HUDEP-2 (cell line): ENCODE measurements at regions not wholly inside any gene's neighbourhood (a gene's known extent, or its start where the extent isn't known, plus 50 kb on each side); places are given as distances from the start of the nearest gene placed in this dataset.

Source experiments
- DNase-seq, 76 experiments: peaks; one replicate each; lab custom pipeline; 2025; ENCODE audit not compliant: unreplicated experiment in 76 of 76; lab: John Stamatoyannopoulos, UW

DNA sequence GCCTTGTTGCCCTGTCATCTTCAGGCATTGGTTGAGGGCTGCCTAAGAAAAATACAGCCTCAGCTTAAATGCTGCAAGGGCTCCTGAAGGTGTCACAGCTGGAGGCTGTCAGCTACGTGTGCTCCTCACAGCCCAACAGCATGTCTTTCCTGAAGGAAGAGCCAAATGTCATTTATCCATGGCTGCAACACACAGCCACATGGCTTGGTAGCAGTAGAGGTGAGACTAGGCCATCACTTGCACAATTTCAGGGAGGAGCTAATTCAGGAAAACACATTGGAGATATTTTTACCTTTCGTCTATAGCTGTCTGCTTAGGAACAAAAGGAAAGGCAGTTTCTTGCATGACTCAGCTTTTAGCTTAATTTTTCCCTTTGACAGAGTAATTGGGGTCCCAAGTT lies 260.7 kb downstream of the SYK start:
- DNase-seq, result no peak

DNA sequence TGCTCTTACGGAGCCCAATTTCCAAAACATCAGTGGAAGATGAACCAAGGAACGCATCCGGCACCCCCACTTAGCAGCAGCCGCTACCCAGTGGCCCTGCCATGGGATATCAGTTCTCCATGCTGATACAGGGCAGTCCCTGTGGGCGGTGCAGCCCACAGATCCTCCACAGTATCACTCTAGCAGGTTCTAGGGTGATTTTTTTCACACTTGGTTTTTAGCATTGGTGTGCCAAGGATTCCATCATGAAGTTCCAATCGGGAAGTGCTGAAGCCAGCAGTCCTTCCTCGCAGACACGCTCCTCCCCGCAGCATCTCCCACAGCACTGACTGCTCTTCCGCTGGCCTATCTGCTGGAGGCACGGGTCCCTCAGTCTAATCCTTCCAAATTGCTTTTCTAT lies 261.9 kb downstream of the SYK start:
- DNase-seq, result no peak

DNA sequence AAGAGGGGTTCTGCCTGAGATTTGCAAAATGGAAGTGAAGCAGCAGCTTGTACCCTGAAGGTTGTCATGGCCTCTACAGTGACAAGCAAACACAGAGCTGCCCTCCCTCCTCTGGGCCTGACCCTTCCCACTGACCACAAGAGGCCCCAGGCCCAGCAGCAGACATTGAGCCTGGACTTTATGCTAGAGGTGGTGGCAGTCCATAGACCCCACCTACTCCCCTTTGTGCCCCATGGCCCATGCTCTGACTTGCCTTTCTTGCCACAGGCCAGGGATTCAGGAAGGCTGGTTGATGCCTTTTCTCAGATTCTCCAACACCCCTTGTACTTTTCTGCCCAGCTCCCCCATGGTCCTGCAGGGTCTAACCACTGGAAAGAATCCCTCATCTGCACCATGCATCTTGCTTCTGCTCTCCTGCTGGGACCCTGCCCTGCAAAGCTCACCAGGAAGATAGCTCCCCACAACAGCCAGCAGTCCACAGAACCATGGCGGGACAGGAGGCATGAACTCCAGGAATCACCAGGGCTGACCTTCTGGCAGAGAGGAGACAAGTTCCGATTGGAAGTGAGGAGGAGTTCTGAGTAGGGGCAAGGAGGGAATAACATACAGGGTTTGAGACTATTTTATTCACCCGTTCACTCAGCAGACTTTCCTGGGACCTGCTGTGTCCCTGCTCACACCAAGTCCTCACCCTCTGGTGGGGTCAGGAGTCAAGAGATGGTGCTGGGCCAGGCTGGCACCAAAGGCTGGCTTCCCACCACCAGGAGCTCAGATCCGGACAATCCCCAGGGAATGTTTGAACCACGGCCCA lies 263.8 kb downstream of the SYK start:
- DNase-seq, result no peak

DNA sequence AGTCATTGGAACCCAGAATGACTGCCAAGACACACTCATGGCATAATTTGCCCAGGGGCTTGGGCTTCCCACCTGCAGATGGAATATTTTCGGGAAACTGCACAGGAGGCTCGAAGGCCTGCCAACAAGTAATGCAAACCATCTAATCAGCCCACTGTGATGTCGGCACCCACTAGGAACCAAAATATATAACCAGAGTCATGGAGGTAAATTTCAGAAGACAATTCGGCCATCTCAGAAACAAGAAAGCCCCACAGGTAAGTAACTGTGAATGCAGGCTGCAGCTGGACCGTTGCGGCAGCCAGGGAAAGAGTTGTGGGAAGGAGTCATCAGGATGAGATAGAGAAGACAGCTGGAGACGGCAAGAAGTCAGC lies 264.4 kb downstream of the SYK start:
- no peak for DNase-seq

DNA sequence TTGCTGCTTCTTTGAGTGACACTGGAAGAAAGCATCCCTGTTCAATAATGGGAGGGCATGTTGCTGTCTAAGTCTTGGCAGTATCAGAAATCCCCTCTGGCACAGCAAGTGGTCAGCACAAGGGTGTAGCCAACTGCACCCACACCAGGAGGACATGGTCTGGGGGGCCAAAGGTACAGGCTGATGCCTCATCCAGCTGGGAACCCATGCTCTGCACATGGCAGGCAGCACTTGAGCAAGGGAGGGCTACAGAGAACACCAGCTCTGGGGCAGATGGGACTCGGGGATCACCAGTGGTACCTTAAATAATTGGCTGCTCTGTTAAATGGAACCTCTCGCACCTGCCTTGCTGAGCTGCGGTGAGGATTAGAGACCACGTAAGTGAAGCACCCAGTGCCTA lies 265.2 kb downstream of the SYK start:
- DNase-seq, result no peak

DNA sequence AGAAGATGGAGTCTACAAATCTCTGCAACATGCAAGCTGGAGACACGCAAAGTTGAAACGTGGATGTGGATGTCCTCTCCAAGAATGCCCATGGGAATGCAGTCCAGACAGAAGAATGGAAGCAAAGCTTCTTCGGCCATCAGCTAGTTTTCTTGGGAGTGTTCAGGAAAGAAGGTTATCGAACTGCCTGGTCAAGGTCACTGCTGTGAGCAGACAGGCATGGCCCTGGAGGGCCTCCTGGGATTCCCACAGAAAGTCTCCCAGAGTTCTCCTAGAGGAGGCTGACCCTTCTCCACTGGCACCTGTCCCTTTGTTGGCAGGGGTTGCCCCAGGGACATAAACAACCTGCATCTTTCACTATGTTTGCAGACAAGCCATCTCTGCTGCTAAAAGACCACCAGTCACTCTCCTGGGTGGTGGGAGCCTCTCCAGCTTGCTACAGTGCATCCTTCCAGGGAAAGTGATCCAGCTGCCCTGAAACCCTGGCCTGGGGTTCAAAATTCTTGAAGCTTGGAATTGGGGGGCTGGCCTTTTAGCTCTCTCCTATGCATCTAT lies 265.8 kb downstream of the SYK start:
- DNase-seq, result no peak

DNA sequence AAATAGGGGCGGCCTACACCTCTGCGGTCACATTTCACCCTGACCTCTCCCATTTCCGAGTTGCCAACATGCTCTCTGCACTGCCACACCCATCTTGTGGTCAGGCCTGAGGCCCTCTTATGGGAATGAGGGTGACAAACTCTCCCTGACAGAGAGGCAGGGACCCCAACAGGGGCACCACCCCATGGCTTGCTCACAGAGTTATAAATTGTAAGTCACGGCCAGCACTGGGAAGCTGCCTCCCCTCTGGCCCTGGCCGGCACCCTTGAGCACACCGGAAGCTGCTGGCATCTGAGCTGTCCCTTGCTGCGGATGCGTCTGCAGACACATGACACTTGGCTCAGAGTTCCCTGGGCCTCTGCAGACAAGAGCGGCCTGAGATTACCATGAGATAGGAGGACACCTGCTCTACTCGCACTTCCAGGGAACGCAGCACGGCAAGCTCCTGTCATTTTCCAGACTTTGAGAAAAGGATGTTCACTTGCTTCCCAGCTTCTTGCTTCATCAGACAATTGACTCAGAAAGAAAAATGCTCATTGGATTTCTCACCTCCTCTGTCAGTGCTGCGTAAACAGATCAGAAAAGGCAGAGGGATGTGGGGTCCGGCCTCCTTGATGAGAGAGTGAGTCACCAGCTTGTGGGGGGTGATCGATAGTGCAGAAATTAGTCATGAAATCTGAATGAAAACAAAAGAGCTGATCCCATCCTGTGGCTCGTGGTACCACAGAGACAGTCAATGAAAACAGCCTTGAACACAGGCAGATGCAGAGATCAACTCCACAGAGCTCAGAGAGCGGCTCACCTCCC lies 269.8 kb downstream of the SYK start:
- DNase-seq, result no peak

DNA sequence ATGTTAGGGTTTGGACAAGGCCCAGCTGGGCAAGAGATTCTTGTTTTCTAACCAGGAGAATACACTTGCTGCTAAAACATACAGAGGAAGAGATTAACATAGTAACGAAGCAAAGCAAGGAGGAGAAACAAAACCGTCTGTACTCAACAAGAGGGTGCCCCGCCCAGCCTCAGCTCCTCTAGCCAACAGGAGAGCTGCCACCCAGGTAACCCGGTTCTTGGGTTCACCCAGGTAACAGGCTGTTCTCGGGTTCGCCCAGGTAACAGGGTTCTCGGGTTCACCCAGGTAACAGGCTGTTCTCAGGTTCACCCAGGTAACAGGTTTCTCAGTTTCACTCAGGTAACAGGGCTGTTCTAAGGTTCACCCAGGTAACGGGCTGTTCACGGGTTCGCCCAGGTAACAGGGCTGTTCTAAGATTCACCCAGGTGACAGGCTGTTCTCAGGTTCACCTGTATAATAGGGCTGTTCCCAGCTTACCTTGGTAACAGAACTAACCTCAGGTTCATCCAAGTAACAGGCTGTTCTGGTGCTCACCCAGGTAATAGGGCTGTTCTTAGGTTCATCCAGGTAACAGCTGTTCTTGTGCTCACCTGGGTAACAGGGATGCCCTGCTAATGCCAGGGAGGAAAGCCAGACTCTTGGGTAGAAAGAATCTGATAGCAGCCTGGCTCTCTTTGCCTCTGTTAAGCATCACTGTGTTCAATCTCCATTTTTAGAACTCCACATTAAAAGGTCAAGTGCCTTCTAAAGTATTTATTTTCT lies 271.6 kb downstream of the SYK start:
- DNase-seq, result no peak

DNA sequence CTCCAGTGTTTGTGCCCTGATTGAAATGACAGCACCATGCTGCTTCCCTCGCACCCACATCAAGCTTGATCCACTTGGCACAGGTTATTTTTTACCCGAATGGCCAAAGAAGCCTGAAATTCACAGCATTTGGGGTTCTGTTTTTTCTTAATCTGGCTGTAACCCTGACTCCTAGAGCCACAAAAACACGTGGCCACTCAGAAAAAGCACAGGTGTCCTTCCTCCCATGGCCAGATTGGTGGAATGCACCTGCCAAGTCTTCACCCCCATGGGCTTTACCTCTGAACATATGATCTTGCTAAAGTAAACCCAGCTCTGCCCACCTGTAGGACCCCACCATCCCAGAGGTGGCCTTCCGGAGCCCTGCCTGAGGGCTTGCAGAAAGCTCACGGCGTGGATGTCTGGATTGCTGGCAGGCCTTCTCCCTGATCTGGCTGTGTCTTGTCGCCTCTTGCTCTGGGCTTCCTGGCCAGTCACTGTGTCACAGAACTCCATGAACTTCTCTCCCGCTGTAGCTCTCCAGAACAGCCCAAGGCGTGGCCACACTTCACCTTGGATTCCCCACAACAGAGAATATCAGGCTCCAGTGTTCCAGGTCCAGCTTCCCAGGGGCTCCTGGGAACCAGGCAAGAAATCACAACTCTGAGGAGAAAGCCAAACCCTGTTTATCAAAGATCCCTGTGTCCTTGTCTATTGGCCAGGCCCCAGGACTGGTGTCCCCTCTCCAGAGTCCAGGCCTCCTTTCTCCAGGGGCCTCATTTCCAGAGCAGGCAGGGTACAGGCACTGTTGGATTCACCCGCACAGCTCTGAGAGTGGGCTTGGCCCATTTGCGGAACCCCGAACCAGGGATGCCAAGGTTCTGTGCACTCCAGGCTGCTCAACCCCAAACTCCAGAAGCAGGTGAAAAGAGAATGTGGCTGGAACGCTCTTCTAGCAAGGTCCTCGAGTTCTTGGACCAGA lies 272.5 kb downstream of the SYK start:
- DNase-seq, result no peak

DNA sequence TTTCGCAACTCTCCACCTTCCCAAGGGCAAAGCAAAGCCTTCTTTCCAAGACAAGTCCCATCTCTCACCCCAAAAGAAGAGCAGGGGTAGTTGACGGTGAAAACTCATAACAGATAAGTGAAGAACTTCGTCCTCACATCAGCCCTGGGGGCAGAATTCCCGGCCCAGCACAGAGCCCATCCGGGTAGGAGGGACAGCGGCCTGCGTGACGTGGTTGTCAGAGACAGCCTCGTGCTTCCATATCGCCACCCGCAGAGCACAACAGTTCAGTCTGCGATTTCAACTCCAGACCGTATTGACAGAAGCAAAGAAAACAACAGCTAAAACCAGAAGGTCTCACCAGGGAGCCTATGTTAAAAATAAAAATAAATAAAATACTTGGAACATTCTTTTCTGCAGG lies 273.2 kb downstream of the SYK start:
- no peak for DNase-seq

DNA sequence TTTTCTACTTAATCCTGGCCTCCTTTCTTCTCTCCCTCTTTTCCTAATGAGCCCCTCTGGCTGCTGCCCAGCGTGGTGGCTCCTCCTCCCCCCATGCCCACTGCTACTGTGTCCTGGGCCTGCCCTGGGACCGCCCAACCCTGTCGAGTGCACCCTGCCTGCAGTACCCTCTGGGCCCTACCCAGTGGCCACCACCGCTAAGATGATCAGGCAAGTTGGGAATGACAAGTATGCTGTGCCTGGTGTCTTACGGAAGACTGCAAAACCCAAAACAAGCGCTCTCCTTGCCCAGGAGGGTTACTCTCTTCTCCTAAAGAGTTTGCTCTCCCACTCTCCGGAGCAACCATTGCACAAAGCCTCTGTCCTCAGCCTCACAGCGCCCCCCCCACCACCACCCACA lies 273.7 kb downstream of the SYK start:
- no peak for DNase-seq

DNA sequence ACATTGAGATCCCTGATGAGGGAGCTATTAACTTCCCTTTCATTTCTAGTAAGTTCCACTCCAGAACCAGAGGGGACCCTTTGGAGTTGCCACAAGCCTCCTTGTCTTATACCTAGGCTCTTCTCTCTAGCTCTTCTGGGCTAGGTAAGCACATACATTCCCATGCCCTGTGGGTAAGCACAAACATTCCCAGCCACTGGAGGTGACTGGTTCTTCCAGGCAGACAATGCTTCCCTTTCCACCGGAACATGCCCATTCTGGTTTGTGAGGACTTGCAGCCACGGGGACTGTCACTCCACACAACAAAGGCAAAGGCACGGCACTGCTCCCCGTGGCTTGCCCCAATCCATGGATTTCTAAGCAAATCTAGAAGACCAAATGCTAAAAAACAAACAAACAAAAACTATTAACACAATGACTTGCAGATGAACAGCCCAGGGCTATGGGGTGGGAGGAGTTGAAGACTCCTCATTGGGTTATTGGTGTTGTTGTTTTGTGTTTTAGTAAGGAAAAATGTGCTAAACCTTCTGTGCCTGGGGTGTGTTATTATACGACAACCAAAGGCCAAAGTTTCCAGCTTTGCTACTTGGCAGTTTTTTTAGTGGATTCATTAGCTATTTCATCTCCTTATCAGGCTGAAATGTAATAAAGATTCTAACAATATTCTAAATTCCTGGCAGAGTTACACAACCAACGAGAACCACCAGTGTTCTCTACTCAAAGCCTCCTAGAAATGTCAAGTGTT lies 276.2 kb downstream of the SYK start:
- no peak for DNase-seq

DNA sequence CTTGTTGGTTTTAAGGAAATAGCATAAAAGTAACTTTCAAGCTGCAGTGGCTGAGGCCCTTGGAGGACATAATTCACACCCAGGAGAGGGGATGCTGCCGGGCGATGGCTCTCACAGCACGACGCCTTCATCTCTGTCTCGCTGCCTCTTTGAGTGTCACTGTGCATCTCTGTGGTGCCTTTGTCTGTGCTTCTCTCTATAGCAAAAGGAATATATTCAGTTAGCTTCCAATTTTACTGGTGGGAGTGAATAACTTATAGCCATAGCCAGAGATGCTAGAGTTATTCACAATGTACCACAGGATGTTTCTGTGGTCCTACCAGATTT lies 276.7 kb downstream of the SYK start:
- DNase-seq, result no peak

DNA sequence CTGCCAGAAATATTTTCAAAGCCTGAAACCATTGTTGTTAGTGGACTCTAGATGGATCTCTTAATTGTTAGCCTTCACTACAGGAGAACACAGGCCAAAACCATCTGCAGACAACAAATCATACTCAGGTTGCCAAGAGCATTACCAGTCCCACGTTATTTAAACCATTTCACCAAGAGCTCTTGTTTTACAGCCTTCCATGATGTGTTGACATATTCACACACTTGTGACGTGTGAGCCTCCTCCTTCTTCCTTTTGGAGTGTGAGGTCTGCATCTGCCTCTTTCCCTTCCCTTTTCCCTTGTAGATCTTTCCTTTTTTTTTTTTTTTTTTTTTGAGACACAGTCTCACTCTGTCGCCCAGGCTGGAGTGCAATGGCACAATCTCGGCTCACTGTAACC lies 279.0 kb downstream of the AUH start:
- no peak for DNase-seq

DNA sequence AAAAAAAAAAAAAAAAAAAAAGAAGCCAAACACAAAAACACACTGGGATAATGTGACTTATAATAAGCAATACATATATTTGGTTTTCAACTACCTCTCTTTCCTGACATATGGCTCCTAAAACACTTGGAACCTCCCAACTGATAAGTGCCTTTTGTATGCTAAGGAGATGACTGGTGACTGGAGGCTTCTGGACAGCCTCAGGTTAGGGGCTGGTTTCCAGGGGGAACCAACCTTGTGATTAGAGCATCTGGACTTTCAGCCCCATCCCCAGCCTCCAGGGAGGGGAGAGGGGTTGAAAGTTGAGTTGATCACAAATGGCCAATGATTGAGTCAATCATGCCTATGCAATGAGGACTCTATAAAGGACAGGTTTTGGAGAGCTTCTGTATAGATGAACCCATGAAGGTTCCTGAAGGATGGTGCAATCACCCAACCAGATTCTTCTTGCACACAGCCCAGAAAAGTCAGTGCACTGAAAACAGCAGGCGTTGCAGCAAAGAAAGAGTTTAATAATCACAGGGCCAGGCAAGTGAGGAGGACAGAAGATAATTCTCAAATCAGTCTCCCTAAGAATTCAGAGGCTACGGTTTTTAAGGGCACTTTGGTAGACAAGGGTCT lies 276.7 kb downstream of the AUH start:
- DNase-seq, result no peak

DNA sequence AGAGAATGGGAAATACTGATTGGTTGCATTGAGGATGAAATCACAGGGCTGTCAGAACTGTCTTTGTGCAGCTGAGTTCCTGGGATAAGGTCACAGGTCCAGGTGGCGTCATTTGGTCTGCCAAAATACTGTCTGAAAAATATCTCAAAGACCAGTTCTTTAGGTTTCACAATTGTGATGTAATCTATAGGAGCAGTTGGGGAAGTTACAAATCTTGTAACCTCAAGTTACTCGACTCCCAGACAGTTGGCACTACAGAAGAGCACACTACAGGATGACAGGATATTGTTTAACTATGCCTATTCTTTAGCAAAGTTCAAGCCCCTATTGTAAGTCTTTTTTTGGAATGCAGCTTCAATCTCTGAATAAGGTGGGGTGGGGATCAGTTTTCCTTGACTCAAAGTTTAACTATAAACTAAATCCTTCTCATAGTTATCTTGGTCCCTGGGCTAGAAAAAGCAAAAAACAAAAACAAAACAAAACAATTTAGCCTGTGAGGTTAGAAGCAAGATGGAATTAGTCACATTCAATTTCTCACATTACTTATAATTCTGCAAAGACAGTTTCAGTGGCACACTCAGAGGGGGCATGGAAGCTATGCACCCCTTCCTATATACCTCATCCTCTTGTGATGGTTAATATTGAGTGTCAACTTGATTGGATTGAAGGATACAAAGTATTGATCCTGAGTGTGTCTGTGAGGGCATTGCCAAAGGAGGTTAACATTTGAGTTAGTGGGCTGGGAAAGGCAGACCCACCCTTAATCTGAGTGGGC lies 276.0 kb downstream of the AUH start:
- DNase-seq, result no peak

DNA sequence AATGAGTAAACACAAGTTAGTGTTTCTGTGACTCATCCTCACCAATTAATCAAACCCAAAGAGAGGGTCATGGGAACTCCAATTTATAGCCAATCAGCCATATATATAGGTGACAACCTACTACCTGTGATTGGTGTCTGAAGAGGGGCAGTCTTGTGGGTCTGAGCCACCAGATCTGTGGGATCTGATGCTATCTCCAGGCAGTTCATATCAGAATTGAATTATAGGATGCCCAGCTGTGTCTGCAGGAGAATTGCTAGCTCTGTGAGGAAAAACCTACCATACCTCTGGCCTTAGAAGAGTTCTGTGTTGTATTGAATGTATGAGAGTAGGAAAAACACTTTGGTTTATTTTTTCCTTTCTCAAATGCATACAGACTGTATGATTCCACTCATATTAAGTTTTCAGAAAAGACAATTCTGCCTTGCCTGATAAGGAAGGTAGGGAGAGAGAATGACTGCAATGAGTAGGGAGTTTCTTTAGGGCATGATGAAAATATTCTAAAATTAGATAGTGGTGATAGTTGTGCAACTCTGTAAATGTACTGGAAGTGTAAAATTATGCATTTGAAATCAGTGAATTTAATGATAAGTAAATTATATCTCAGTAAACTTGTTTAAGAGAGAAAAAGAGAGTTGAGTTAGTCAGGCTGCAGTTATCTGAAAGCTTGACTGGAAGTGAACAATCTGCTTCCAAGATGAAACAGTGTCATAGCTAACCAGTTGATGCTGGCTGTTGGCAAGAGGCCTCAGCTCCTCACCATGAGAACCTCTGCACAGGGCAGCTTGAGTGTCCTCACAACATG lies 274.9 kb downstream of the AUH start:
- DNase-seq, result no peak

DNA sequence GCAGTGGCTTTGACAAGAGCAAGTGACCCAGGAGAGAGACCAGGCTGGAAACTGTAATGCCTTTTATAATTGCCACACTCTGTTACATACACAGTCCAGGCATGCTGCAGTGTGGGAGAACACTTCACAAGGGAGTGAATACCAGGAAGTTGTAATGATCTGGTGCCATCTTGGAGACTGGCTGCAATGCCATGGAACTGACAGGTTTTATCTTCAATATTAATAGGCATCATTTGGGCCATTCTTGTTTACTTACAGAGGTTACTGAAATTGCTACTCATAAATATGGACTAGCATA lies 274.3 kb downstream of the AUH start:
- DNase-seq, result no peak
